K562 (cell line): ENCODE measurements at regions not wholly inside any gene's neighbourhood (a gene's known extent, or its start where the extent isn't known, plus 50 kb on each side); places are given as distances from the start of the nearest gene placed in this dataset.

ENCODE experiments used
- ATAC-seq: fragments of 200-7000 bp; cut with Tn5 transposase; 3 replicates; pipeline ENCODE4 v1.9.1; 2020; ENCODE audit warnings: moderate library complexity
- BruUV-seq: library from RNA; stranded (reverse); fragments of 400-500 nt; replicated peaks from 2 replicates; lab custom pipeline; 2021; lab: Mats Ljungman, UMichigan
- CTCF ChIA-PET: fragments of 300-600 bp; formaldehyde crosslinking; extraction: SDS; loops from one replicate; lab custom pipeline; 2021; ENCODE audit warnings: low intra/inter-chr PET ratio; lab: Yijun Ruan, JAX
- POLR2A ChIA-PET: fragments of 300-600, 350-650 bp; sonication (Branson Sonifier 250); formaldehyde crosslinking; extraction: SDS; loops from one replicate; lab custom pipeline; 2021; ENCODE audit warnings: antibody characterized with exemption, inconsistent platforms; lab: Yijun Ruan, JAX
- DNase-seq, 4 experiments: peaks; one replicate each; pipeline versions ENCODE4 v3.0.0 to v3.0.0-alpha.2; 2011 to 2018; ENCODE audit warnings: low spot score in 3 of 4, mixed read lengths in 3 of 4; ENCODE audit errors: extremely low read depth in 1 of 4
- FAIRE-seq: peaks from 2 replicates; lab custom pipeline; 2011; peaks lifted over from hg19 to GRCh38; lab: Jason Lieb, UNC
- H2AFZ ChIP-seq: 2 replicates; pipeline ENCODE4 v1.6.0; 2011; ENCODE audit warnings: low read depth, low read length, control low read depth, inconsistent platforms
- H3K27ac ChIP-seq: fragments of 200-600 bp; 3 replicates; pipeline ENCODE4 v1.8.0; 2011; ENCODE audit warnings: low read depth, mild to moderate bottlenecking, control low read depth, inconsistent platforms, low read length, moderate library complexity, mixed read lengths; ENCODE audit errors: extremely low read depth
- H3K27me3 ChIP-seq, 2 experiments: fragments of 300-600 bp in 1 of 2; 2 replicates in 1 of 2; 3 replicates in 1 of 2; pipeline versions ENCODE4 v1.6.0 to v1.8.0; 2011; ENCODE audit warnings: inconsistent platforms in 2 of 2, low read length in 2 of 2, mild to moderate bottlenecking in 1 of 2, mixed read lengths in 1 of 2, moderate library complexity in 1 of 2; ENCODE audit not compliant: control insufficient read depth in 2 of 2, insufficient read depth in 2 of 2
- H3K36me3 ChIP-seq: fragments of 300-600 bp; 3 replicates; pipeline ENCODE4 v1.8.0; 2011; ENCODE audit warnings: mild to moderate bottlenecking, low read length, inconsistent platforms; ENCODE audit not compliant: control insufficient read depth, insufficient read depth
- H3K4me1 ChIP-seq, 2 experiments: fragments of 200-600 bp in 1 of 2; replicated peaks in 1 of 2; 2 replicates in 1 of 2; 3 replicates in 1 of 2; pipeline versions ENCODE4 v1.5.1 to v1.8.0; 2011; ENCODE audit warnings: inconsistent platforms in 2 of 2, low read length in 2 of 2, mild to moderate bottlenecking in 1 of 2, mixed read lengths in 1 of 2, moderate library complexity in 1 of 2; ENCODE audit not compliant: control insufficient read depth in 2 of 2, insufficient read depth in 2 of 2
- H3K4me2 ChIP-seq: 2 replicates; pipeline ENCODE4 v1.6.1; 2011; ENCODE audit warnings: low read length, control low read depth, inconsistent platforms, mixed read lengths; ENCODE audit not compliant: insufficient read depth
- H3K4me3 ChIP-seq: fragments of 200-600 bp; sonication (generic), shearing (Covaris generic); 2 replicates; pipeline ENCODE4 v1.5.1; 2016; ENCODE audit warnings: control low read depth, inconsistent platforms
- H3K79me2 ChIP-seq: fragments of 200-600 bp; 3 replicates; pipeline ENCODE4 v1.8.0; 2011; ENCODE audit warnings: low read length, inconsistent platforms; ENCODE audit not compliant: control insufficient read depth, insufficient read depth
- H3K9ac ChIP-seq, 2 experiments: 2 replicates each; pipeline versions ENCODE4 v1.6.0 to v1.6.1; 2011; ENCODE audit warnings: low read depth in 2 of 2, low read length in 2 of 2, control low read depth in 1 of 2, inconsistent platforms in 1 of 2, mild to moderate bottlenecking in 1 of 2, mixed read lengths in 1 of 2; ENCODE audit not compliant: insufficient read depth in 1 of 2
- H3K9me1 ChIP-seq: one replicate; pipeline ENCODE4 v1.6.0; 2011; ENCODE audit warnings: inconsistent platforms, mild to moderate bottlenecking, low read length, moderate library complexity; ENCODE audit not compliant: control insufficient read depth, insufficient read depth
- H3K9me3 ChIP-seq: replicated peaks from 2 replicates; pipeline ENCODE4 v1.5.1; 2011; ENCODE audit warnings: low read depth, low read length, inconsistent platforms; ENCODE audit not compliant: control insufficient read depth, insufficient read depth
- H4K20me1 ChIP-seq: replicated peaks from 2 replicates; pipeline ENCODE4 v1.6.1; 2011; ENCODE audit warnings: low read length, inconsistent platforms, mixed read lengths; ENCODE audit not compliant: control insufficient read depth, insufficient read depth
- ELF2 ChIP-seq: fragments of 250-450 bp; sonication (Bioruptor Pico); IDR thresholded peaks from 2 replicates; pipeline ENCODE4 v1.5.0; 2021; ENCODE audit warnings: mild to moderate bottlenecking
- HMG20B ChIP-seq: fragments of 250-450 bp; sonication (Bioruptor Pico); IDR thresholded peaks from 2 replicates; pipeline ENCODE4 v1.5.0; 2021; ENCODE audit warnings: mild to moderate bottlenecking
- PML ChIP-seq: IDR thresholded peaks from 2 replicates; pipeline ENCODE4 v1.6.1; 2012; ENCODE audit warnings: low read length, inconsistent platforms
- SMARCC2 ChIP-seq: fragments of 450-650 bp; IDR thresholded peaks from 2 replicates; pipeline ENCODE4 v1.6.1; 2017; ENCODE audit warnings: antibody characterized with exemption, moderate library complexity, mild to moderate bottlenecking, low read depth
- ZNF146 ChIP-seq: IDR thresholded peaks from one replicate; pipeline ENCODE4 v1.6.1; 2018; ENCODE audit warnings: missing compliant biosample characterization; ENCODE audit not compliant: unreplicated experiment
- ZNF77 ChIP-seq: fragments of 250-450 bp; sonication (Bioruptor Pico); IDR thresholded peaks from 2 replicates; pipeline ENCODE4 v1.5.0; 2020
- WGBS: fragments of 100-300 bp; shearing (Covaris generic); methylation state at CpG from one replicate; pipeline ENCODE4 v1.1.6; 2016; ENCODE audit warnings: low coverage, mixed read lengths; ENCODE audit not compliant: insufficient coverage; ENCODE audit errors: missing lambda C conversion rate; 5-methylcytosine and 5-hydroxymethylcytosine counted together
- in situ Hi-C: fragments of 300-500 bp; cut with MboI; formaldehyde crosslinking; loops from 4 replicates; pipeline ENCODE4 v1.15.0; 2018; ENCODE audit warnings: inconsistent platforms, mixed read lengths
- intact Hi-C: fragments of 100-400 bp; cut with micrococcal nuclease; formaldehyde crosslinking; loops from 2 replicates; pipeline ENCODE4 v1.14.2; 2022

GRCh38 chr13:49844181-49844580, 51.7 kb upstream of the KPNA3 start:
- no peak overlapping the region for H2AFZ ChIP-seq
- intact Hi-C loops, result no loop called here
- FAIRE-seq (no peak), DNase-seq (no peak), ATAC-seq (no peak)
- H3K27ac ChIP-seq, result no peak overlapping the region
- H3K4me3 ChIP-seq, result no peak overlapping the region
- 41% methylated on average over 8 of the region's 8 CpGs for WGBS
- H3K36me3 ChIP-seq, result no peaks in the 10 kb centered on the region
- no peak overlapping the region for H3K4me2 ChIP-seq
- H3K4me1 ChIP-seq, result peaks cover 5 to 15% of the 10 kb centered on the region in 2 experiments; a peak in 4 of 5 replicates
- H3K79me2 ChIP-seq, result no peaks in the 10 kb centered on the region
- H4K20me1 ChIP-seq, result no peaks in the 10 kb centered on the region
- POLR2A ChIA-PET, result no interaction called here
- no TSS peak for BruUV-seq
- no peaks in the 10 kb centered on the region for H3K27me3 ChIP-seq
- H3K9me3 ChIP-seq, result 0 out of 2 replicates have a peak, but pooled peaks cover 2% of the 10 kb centered on the region
- H3K9ac ChIP-seq, result no peak overlapping the region
- in situ Hi-C loops, result no loop called here
- H3K9me1 ChIP-seq, result no peaks in the 10 kb centered on the region
- CTCF ChIA-PET, result no interaction called here
- TF ChIP-seq SMARCC2 (no peak), ZNF77 (CRISPR knock-in tag) (no peak), PML (no peak), ELF2 (CRISPR knock-in tag) (no peak), ZNF146 (CRISPR knock-in tag) (no peak), HMG20B (CRISPR knock-in tag) (no peak)
